PC-9 (cell line): ENCODE measurements at regions not wholly inside any gene's neighbourhood (a gene's known extent, or its start where the extent isn't known, plus 50 kb on each side); places are given as distances from the start of the nearest gene placed in this dataset.

Experiments used
- BruUV-seq: library from RNA; stranded (reverse); fragments of 400-500 nt; replicated peaks from 2 replicates; lab custom pipeline; 2021; lab: Mats Ljungman, UMichigan
- CTCF ChIA-PET: fragments of 300-600 bp; sonication (Branson Sonifier 250); formaldehyde crosslinking; loops from one replicate; lab custom pipeline; 2022; ENCODE audit warnings: antibody characterized with exemption; lab: Charles Lee
- POLR2A ChIA-PET: fragments of 300-600 bp; sonication (Branson Sonifier 250); formaldehyde crosslinking; loops from one replicate; lab custom pipeline; 2022; ENCODE audit warnings: antibody characterized with exemption; ENCODE audit not compliant: unreplicated experiment; lab: Charles Lee
- DNase-seq, 2 experiments: peaks; one replicate each; pipeline versions ENCODE4 v3.0.0 to v3.0.0-alpha.2; 2015 to 2022; ENCODE audit warnings: mixed read lengths in 1 of 2
- H2AFZ ChIP-seq: fragments of 200-600 bp; sonication (generic); 2 replicates; pipeline ENCODE4 v1.8.1; 2017; ENCODE audit warnings: antibody characterized with exemption
- H3F3A ChIP-seq: fragments of 200-600 bp; sonication (generic); 2 replicates; pipeline ENCODE4 v1.8.1; 2017; ENCODE audit warnings: antibody characterized with exemption, mild to moderate bottlenecking, low read depth; ENCODE audit not compliant: insufficient read depth
- H3K27ac ChIP-seq: fragments of 200-600 bp; sonication (generic); 2 replicates; pipeline ENCODE4 v1.6.1; 2016; ENCODE audit warnings: mixed run types
- H3K27me3 ChIP-seq: fragments of 200-600 bp; sonication (generic); 2 replicates; pipeline ENCODE4 v1.6.1; 2016; ENCODE audit warnings: low read depth, mixed run types; ENCODE audit not compliant: insufficient read depth
- H3K36me3 ChIP-seq: fragments of 200-600 bp; sonication (generic); 2 replicates; pipeline ENCODE4 v1.6.1; 2016; ENCODE audit warnings: low read depth, mixed run types
- H3K4me1 ChIP-seq: fragments of 200-600 bp; sonication (generic); replicated peaks from 2 replicates; pipeline ENCODE4 v1.6.1; 2016; ENCODE audit warnings: mixed run types; ENCODE audit not compliant: insufficient read depth
- H3K4me2 ChIP-seq: fragments of 200-600 bp; sonication (generic); 2 replicates; pipeline ENCODE4 v1.6.1; 2017; ENCODE audit warnings: mixed run types
- H3K4me3 ChIP-seq: fragments of 200-600 bp; sonication (generic); 2 replicates; pipeline ENCODE4 v1.6.1; 2016; ENCODE audit warnings: mixed run types
- H3K79me2 ChIP-seq: fragments of 200-600 bp; sonication (generic); 2 replicates; pipeline ENCODE4 v1.6.1; 2017; ENCODE audit warnings: low read depth, mixed run types
- H3K9me2 ChIP-seq: fragments of 200-600 bp; sonication (generic); 2 replicates; pipeline ENCODE4 v1.8.1; 2017; ENCODE audit warnings: mild to moderate bottlenecking; ENCODE audit not compliant: insufficient read depth
- H3K9me3 ChIP-seq: fragments of 200-600 bp; sonication (generic); 2 replicates; pipeline ENCODE4 v1.8.1; 2016; ENCODE audit warnings: low read depth; ENCODE audit not compliant: insufficient read depth
- H4K20me1 ChIP-seq: fragments of 200-600 bp; sonication (generic); 2 replicates; pipeline ENCODE4 v1.8.1; 2017; ENCODE audit not compliant: insufficient read depth
- CTCF ChIP-seq: fragments of 200-600 bp; sonication (generic); conservative IDR thresholded peaks from 2 replicates; pipeline ENCODE4 v1.6.1; 2017; ENCODE audit warnings: mixed run types, antibody characterized with exemption, mild to moderate bottlenecking, moderate library complexity
- EZH2 ChIP-seq: fragments of 200-600 bp; sonication (generic); IDR thresholded peaks from 2 replicates; pipeline ENCODE4 v1.8.0; 2017; ENCODE audit warnings: antibody characterized with exemption, low read depth
- intact Hi-C: fragments of 100-400 bp; cut with micrococcal nuclease; formaldehyde crosslinking; loops from one replicate; pipeline ENCODE4 v1.10.0; 2022; ENCODE audit not compliant: unreplicated experiment

GRCh38 chr4:81360737-81361136 is 111.0 kb downstream of the RASGEF1B start:
- no TSS peak for BruUV-seq
- H3K4me1 ChIP-seq, result no peaks in the 10 kb centered on the region
- no peak overlapping the region for H3K4me2 ChIP-seq
- no peak overlapping the region for H3K4me3 ChIP-seq
- no peak for DNase-seq
- no peaks in the 10 kb centered on the region for H3K27me3 ChIP-seq
- H3K79me2 ChIP-seq, result no peaks in the 10 kb centered on the region
- no peaks in the 10 kb centered on the region for H3F3A ChIP-seq
- no peak for TF ChIP-seq EZH2
- no peak for TF ChIP-seq CTCF
- H3K9me2 ChIP-seq, result no peaks in the 10 kb centered on the region
- no peaks in the 10 kb centered on the region for H3K9me3 ChIP-seq
- H2AFZ ChIP-seq, result no peak overlapping the region
- intact Hi-C loops, result no loop called here
- no peaks in the 10 kb centered on the region for H4K20me1 ChIP-seq
- H3K36me3 ChIP-seq, result no peaks in the 10 kb centered on the region
- ChIA-PET CTCF (no interaction called here), POLR2A (no interaction called here)
- no peak overlapping the region for H3K27ac ChIP-seq

GRCh38 chr4:81359207-81359606 is 112.5 kb downstream of the RASGEF1B start:
- no peaks in the 10 kb centered on the region for H3K79me2 ChIP-seq
- no peak overlapping the region for H2AFZ ChIP-seq
- intact Hi-C loops, result no loop called here
- H3K4me3 ChIP-seq, result no peak overlapping the region
- no peak overlapping the region for H3K4me2 ChIP-seq
- no peak overlapping the region for H3K27ac ChIP-seq
- no peaks in the 10 kb centered on the region for H3K9me3 ChIP-seq
- DNase-seq, result no peak
- H3K4me1 ChIP-seq, result no peaks in the 10 kb centered on the region
- H3K9me2 ChIP-seq, result no peaks in the 10 kb centered on the region
- no TSS peak for BruUV-seq
- ChIA-PET POLR2A (interaction anchor here (0.6 kb wide), 1 partner anchor 961 kb away, joined by 3 read pairs; no protein-coding TSS in a partner anchor), CTCF (no interaction called here)
- H3K36me3 ChIP-seq, result no peaks in the 10 kb centered on the region
- no peaks in the 10 kb centered on the region for H3K27me3 ChIP-seq
- no peak for TF ChIP-seq CTCF
- no peak for TF ChIP-seq EZH2
- H3F3A ChIP-seq, result no peaks in the 10 kb centered on the region
- H4K20me1 ChIP-seq, result no peaks in the 10 kb centered on the region

GRCh38 chr4:81358154-81358553 is 113.6 kb downstream of the RASGEF1B start:
- no TSS peak for BruUV-seq
- no peak for DNase-seq
- no peak overlapping the region for H3K4me3 ChIP-seq
- no peaks in the 10 kb centered on the region for H3K36me3 ChIP-seq
- intact Hi-C loops, result no loop called here
- POLR2A ChIA-PET, result no interaction called here
- H4K20me1 ChIP-seq, result no peaks in the 10 kb centered on the region
- CTCF ChIA-PET, result no interaction called here
- no peaks in the 10 kb centered on the region for H3K9me3 ChIP-seq
- no peaks in the 10 kb centered on the region for H3K79me2 ChIP-seq
- no peak overlapping the region for H2AFZ ChIP-seq
- TF ChIP-seq EZH2, result no peak
- no peak for TF ChIP-seq CTCF
- no peak overlapping the region for H3K27ac ChIP-seq
- H3K4me2 ChIP-seq, result no peak overlapping the region
- no peaks in the 10 kb centered on the region for H3K4me1 ChIP-seq
- H3K9me2 ChIP-seq, result no peaks in the 10 kb centered on the region
- no peaks in the 10 kb centered on the region for H3F3A ChIP-seq
- no peaks in the 10 kb centered on the region for H3K27me3 ChIP-seq
